ENCODE measurements at regions not wholly inside any gene's neighbourhood (a gene's known extent, or its start where the extent isn't known, plus 50 kb on each side); places are given as distances from the start of the nearest gene placed in this dataset.
"Not testable (repeated sequence)": the region's sequence is repeated elsewhere in the genome, so short reads cannot be mapped to it uniquely, and the experiment has no call there.

DNA sequence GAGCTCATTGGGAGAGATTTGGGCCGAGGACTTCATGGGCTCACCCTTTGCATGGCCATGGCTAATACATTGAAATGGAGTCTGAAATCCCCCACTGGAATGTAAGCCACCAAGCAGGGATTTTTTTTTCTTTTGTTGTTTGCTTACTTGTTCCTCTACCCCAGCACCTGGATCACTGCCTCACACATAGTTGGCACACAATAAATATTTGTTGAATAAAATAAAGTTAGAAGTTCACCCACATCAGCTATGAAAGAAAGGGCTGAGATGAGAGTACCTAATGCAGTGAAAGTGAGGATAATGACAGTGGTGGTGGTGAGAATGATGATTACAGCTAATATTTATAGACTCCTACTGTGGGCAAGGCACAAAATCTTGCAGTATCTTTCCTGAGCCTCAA, 98.1 kb upstream of the ANXA1 start:
- no peak for DNase-seq

- no peak for DNase-seq
Measured at GRCh38 chr9:73050887-73051550, 98.2 kb upstream of the ALDH1A1 start.

DNA sequence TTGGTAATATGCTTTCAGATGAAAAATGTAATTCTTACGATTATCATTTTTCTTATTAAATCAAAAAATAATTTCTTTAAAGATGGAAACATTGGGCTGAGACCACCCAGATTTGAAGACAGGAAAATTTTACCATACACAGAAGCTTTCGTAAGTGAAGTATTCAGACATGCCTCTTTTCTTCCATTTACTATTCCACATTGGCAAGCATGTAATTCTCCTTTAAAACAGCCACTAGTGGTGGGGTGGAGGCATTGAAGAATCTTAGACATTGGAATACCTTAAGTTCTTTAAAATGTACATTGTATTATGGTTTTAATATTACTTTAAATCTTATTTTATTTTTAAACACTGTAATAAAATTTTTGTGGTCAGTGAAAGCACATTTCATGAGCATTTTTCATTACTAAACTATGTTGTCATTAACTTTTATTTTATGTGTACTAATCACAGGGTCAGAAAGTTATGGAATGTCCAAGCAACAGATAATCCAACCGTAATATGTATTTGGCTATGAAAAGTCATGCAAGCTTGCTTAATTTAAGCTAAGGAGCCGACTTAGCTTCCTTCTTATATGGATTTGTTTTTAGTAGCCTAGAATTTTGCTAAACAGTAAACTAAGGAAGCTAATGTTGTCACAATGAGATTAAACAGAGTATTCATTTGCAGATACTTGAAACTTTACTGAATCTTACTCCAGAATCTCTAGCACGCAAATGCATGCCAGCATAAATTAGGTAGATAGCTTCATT, 97.4 kb upstream of the ALDH1A1 start:
- no peak for DNase-seq

DNA sequence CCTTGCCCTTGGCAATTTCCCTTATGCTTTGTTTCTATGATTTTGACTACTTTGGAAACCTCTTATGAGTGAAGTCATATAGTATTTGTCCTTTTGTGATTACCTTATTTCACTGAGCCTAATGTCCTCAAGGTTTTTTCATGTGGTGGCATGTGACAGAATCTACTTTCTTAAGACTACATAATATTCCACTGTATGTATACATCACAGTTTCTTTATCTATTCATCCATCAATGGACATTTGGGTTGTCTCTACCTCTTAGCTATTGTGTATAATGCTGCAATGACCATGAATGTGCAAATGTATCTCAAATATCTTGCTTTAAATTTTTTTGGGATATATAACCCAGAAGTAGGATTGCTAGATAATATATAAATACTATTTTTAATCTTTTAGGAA, 96.4 kb upstream of the ALDH1A1 start:
- no peak for DNase-seq

DNA sequence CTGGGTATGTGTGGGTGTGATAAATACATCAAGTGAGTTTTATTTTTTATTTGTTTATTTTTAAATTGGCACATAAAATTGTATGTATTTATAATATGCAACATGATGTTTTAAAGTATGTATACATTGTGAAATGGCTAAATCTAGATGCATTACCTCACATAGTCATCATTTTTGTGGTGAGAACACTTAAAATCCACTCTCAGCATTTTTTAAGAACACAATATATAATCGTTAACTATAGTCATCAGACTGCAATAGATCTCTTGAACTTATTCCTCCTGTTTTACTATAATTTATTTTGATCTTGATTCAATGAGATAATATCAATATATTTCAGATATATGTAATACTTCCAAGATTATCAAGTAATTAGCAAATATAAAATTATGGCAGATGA, 93.9 kb upstream of the ALDH1A1 start:
- DNase-seq: no peak

DNA sequence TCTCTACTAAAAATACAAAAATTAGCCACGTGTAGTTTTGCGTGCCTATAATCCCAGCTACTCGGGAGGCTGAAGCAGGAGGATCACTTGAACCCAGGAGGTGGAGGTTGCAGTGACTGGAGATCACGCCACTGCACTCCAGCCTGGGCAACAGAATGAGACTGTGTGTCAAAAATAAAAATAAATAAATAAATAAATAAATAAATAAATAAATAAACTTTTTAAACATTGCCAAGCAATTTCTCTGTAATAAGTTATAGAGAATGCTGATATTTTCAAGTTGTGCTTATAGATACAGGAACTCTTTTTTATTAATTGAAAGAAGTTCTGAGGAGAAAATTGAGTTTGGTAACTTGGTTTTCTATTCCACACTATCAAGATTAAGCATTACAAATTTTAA, 91.9 kb upstream of the ALDH1A1 start:
- not testable (repeated sequence) for DNase-seq

GRCh38 chr9:73042155-73042554, 89.3 kb upstream of the ALDH1A1 start:
- no peak for DNase-seq

DNA sequence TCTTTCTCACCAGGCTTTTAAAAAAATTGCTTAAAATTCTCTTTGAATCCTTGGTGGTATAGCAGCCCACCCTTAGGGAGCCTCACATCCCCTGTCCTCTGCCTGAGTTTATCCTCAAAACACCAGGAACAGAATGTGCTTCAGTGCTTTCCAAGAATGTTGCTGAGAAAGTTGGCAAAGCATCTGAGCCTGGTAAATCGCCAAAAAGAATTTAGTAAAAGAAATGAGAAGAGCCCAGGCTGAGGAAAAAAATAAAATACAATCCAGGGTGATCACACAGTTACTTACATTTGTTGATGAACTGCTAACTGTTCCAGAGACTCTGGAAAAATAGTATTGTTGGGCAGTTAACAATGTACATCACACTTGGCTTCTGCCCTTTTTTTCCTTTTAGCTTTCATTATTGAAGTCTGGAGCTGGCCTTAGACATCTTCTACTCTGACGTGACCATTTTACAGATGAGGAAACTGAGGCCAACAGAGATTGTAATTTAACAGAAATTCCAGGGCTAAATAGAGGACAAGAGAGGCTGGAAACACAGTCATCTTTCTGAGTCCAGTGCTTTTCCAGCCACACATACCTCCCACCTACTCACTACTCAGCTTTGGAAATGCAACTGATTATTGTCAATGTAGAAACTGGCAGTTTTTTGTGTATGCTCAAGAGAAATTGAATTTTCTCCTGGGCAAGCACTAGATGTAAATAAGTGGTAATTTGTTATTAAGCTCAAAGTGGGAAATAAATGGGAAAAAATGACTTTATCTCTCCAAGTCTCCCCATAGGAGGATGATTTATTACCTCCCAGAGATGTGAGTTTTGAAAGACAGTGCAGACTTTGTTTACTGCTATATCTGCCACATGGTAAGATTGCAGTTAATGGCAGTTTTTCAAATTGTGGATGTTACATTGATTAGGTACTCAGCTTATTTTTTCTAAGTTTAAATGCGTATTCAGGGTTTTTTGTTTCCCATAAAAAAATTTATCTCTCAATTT, 86.7 kb upstream of the ALDH1A1 start:
- DNase-seq: no peak

GRCh38 chr9:73038613-73039012, 85.8 kb upstream of the ALDH1A1 start:
- DNase-seq: no peak

GRCh38 chr9:73038089-73038509, 85.2 kb upstream of the ALDH1A1 start:
- no peak for DNase-seq

DNA sequence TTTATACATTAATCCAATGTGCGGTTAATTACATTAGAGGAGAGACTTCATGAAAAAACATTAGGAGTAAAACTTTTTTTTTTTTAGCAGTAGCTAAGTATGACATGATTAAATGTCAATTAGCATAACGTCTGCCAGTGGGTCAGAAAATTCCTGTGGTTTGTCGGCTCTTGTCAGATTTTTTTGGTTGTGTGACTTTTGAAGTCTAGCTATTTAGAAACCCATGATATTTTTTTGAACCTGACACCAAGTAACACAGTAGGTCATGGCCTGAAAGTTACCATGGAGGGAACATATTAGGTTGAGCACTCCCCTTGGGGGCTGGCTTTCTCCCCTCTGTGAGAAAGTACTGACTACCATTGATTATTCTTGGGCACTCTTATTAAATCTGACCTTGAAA, 84.8 kb upstream of the ALDH1A1 start:
- DNase-seq: no peak

DNA sequence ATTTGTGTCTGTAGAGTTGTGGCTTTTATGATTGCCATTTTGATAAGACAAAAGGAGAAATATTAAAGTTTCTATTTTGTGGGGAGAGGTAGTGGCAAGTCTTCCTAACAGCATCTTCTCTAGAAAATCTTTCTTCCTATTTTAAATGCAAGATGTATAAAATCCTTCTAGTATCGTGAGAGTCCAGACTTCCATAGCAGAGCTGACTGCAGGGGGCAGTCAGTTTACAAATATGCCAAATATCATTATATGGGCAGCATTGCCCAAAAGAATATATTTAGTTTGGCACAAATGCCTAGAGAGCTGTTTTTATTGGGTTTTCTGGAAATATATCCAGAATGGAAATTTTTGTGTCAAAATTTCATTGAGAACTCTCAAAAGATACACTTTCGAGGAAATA, 82.1 kb upstream of the ALDH1A1 start:
- DNase-seq: no peak

- no peak for DNase-seq
Measured at GRCh38 chr9:73031350-73031749, 78.5 kb upstream of the ALDH1A1 start.

GRCh38 chr9:73030370-73031030, 77.6 kb upstream of the ALDH1A1 start:
- DNase-seq: no peak

DNA sequence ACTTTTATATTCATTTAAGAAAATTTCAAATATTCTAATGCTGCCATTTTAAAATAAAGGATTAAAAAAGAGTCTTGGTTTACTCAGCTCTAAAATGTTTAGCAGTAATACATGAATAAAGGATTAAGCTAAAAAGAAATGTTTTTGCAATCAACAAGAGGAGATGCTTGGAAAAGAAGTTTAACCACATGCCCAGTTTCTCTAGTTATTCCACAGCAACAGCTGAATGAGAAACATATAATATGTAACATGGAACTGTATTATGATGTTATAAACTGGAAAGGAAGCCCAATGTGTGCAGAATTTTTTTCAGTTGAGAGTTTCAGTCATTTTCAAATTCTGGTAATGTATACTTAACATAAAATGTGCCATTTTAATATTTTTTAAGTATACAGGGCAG, 76.5 kb upstream of the ALDH1A1 start:
- DNase-seq: no peak

GRCh38 chr9:73026375-73026774, 73.5 kb upstream of the ALDH1A1 start:
- no peak for DNase-seq

DNA sequence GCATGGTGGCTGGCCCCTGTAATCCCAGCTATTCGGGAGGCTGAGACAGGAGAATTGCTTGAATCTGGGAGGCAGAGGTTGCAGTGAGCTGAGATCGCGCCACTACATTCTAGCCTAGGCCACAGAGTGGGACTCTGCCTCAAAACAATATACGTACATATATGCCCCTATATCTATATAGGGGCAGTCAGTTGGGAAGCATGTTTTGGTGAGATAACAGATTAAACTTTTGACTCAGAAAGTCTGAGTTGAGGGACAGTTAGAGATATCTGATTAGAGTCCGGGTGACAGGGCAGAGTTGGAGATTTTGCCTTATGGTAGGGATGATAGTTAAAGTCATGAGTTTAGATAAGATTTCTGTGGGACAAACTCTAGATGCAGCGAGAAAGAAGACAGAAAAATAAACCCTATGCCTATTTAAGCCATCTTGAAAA, 71.8 kb upstream of the ALDH1A1 start:
- DNase-seq: no peak

- peak; percentile 73 to 81 for DNase-seq
Measured at GRCh38 chr9:73023025-73023541, 70.2 kb upstream of the ALDH1A1 start.

DNA sequence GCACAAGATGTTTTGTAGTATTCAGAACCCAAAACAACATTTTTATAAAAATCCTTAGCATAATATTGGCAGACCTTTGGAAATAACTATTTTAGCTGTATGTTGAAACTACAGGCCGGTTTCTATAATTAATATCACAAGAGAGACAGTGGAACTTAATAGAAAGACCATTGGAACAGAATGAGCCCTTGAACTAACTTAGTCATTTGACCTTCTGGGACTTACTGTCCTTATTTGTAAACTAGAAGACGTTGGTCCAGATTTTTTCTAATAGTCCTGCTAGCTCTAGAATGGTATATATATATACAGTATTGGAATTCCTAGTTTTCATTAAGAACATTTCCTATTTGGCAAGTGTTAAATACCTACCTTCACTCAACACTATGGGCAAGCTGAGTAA, 69.5 kb upstream of the ALDH1A1 start:
- DNase-seq: no peak

DNA sequence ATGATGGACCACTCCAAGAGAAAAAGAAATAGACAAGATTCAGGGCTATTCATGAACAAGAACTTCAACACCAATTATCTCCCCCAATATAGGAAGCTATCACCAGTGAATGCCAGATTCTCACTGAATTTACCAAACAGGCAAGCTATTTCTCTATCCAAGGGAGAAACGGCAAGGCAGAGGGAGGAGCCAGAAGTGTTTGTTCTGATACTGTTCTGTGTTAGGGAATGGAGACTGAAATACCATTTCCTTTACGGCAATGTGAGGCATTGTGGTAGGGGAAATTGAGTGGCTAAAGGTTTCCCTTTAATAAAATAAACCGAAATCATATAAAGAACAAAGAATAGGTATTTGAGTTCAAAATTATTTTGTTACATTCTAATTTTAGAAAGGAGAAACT, 68.0 kb upstream of the ALDH1A1 start:
- no peak for DNase-seq

DNA sequence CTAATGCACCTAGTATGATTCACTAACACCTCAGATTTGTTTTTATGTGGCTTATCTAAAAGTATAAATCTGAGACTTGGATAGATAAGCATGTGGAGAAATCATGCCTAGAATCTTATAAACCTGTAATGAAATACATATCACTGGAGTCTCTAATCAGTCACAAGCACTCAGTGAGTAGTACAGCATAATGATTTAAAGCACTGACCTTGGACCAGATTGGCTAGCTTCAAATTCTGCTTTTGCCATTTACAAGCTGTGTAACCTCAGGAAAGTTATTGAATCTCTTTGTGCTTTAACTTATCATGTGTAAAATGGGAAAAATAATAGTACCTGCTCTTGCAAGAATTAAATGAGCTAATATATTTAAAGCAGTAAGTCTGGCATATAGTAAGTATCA, 61.2 kb upstream of the ALDH1A1 start:
- DNase-seq: no peak

DNA sequence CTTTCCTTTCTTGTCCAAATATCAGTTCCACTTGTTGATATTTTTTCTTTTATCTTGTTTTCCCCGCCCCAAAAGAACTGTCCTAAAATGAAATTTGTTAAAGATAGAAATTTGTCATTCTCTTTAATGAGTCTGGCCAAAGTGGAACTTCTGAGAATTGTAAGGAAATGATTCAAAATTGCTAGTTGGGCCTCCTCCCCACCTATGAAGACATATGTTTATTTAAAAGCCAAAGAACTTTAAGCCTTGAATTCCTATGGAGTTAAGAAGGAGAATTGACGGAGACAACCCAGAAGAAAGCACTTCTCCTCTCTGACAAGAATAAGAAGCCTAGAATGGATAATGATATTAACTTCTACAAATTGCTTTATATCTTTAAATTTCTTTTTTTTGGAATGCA, 59.1 kb upstream of the ALDH1A1 start:
- no peak for DNase-seq

Data from NCI-H2081 (cell line).